ENCODE measurements at regions not wholly inside any gene's neighbourhood (a gene's known extent, or its start where the extent isn't known, plus 50 kb on each side); places are given as distances from the start of the nearest gene placed in this dataset.

DNA sequence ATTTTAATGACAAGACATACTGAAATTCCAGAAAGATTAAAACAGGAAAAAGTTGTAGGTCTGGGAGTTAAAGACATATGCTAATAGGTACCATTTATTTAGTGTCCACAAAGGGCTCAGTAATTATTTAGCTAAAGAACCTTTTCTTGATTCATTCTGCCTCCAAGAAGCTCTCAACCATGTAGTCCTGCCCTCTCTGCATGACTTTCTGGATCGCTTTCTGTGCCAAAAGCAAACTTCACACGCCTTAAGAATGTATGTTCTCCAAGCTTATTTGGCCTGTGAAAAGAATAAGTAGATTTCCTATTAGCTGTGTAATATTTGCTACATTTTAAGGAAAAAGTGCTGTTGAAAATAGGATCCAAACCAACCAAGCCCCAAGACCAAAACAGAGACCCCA lies 291.7 kb downstream of the C12orf75 start:
- Histone ChIP-seq H3K4me1 (no peaks in the 10 kb centered on the region), H3K27me3 (no peaks in the 10 kb centered on the region), H3K4me3 (no peak overlapping the region), H3K9me3 (no peaks in the 10 kb centered on the region), H3K36me3 (no peaks in the 10 kb centered on the region), H3K27ac (no peak overlapping the region)
- TF ChIP-seq, protein P1, sequence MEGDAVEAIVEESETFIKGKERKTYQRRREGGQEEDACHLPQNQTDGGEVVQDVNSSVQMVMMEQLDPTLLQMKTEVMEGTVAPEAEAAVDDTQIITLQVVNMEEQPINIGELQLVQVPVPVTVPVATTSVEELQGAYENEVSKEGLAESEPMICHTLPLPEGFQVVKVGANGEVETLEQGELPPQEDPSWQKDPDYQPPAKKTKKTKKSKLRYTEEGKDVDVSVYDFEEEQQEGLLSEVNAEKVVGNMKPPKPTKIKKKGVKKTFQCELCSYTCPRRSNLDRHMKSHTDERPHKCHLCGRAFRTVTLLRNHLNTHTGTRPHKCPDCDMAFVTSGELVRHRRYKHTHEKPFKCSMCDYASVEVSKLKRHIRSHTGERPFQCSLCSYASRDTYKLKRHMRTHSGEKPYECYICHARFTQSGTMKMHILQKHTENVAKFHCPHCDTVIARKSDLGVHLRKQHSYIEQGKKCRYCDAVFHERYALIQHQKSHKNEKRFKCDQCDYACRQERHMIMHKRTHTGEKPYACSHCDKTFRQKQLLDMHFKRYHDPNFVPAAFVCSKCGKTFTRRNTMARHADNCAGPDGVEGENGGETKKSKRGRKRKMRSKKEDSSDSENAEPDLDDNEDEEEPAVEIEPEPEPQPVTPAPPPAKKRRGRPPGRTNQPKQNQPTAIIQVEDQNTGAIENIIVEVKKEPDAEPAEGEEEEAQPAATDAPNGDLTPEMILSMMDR (IDR thresholded peaks at IDR 0.05), result no peak
- TF ChIP-seq POLR2A (IDR thresholded peaks at IDR 0.05) (no peak), POLR2AphosphoS5 (IDR thresholded peaks at IDR 0.05; ENCODE audit: insufficient read depth in 1 of 2, low read depth in 1 of 2) (no peak)
- intact Hi-C loops (cut with DNase I), result no loop called here
- no peak for DNase-seq (ENCODE audit: extremely low spot score in 2 of 2)

DNA sequence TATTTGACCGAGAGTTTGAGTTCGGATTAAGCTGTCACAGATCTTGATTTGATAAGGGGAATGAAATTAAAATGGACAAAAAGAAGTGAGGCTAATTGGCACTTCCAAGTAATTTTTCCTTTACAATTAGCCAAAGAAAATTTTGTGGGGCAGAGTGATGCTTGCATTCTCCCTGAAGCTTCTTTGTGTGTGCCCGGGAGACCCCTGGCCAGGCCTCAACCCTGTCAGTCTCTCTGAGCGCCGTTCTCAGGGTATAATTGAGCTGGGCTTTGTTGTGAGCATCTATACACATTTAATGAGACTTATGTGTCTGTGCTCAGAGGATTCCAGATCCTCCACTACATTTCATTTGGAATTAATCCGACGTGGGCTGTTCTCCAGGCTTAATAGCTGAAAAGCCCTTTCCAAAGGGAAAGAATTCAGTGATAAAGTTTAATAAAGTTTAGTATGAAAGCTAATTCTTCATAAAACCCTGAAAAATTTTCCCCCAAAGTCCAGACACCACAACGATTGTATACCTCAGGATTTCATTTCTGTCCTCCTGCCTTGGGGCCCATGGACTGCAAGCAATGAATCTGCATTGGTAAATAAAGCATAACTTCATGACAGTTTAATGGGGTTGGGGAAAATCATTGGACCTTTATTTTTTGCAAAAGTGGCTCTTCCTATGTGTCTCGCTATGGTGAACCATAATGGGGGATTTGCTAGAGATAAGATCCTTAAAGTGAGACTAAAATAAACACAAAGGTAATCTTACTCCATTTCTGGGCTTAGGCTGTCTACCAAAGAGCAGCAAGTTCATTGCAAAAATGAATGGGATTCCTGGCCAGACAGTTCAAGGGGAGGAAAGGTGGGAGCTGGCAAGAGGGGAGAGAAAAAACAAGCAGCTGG lies 292.6 kb downstream of the C12orf75 start:
- H3K27ac ChIP-seq, result no peak overlapping the region
- no peaks in the 10 kb centered on the region for H3K36me3 ChIP-seq
- H3K27me3 ChIP-seq, result no peaks in the 10 kb centered on the region
- no peaks in the 10 kb centered on the region for H3K4me1 ChIP-seq
- DNase-seq (ENCODE audit: extremely low spot score in 2 of 2), result no peak
- TF ChIP-seq, protein P1 (IDR thresholded peaks at IDR 0.05), result no peak
- TF ChIP-seq POLR2A (IDR thresholded peaks at IDR 0.05), result no peak
- no peak for TF ChIP-seq POLR2AphosphoS5 (IDR thresholded peaks at IDR 0.05; ENCODE audit: insufficient read depth in 1 of 2, low read depth in 1 of 2)
- intact Hi-C loops (cut with DNase I), result no loop called here
- no peak overlapping the region for H3K4me3 ChIP-seq
- H3K9me3 ChIP-seq, result no peaks in the 10 kb centered on the region

DNA sequence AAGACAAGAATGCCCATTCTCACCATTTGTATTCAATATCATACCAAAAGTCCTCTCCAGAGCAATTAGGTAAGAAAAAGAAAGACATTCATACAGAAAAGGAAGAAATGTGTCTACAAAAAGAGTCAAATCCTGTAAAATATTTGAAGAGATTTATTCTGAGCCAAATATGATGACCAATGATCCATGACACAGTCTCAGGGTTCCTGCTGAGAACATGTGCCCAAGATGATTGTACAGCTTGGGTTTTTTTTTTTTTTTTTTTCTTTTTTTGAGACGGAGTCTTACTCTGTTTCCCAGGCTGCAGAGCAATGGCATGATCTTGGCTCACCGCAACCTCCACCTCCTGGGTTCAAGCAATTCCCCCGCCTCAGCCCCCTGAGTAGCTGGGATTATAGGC lies 296.2 kb downstream of the C12orf75 start:
- no peak overlapping the region for H3K4me3 ChIP-seq
- H3K9me3 ChIP-seq, result no peaks in the 10 kb centered on the region
- no peak for TF ChIP-seq POLR2AphosphoS5 (IDR thresholded peaks at IDR 0.05; ENCODE audit: insufficient read depth in 1 of 2, low read depth in 1 of 2)
- TF ChIP-seq, protein P1 (IDR thresholded peaks at IDR 0.05), result no peak
- TF ChIP-seq POLR2A (IDR thresholded peaks at IDR 0.05), result no peak
- H3K27me3 ChIP-seq, result no peaks in the 10 kb centered on the region
- intact Hi-C loops (cut with DNase I), result no loop called here
- no peak for DNase-seq (ENCODE audit: extremely low spot score in 2 of 2)
- H3K4me1 ChIP-seq, result no peaks in the 10 kb centered on the region
- H3K36me3 ChIP-seq, result no peaks in the 10 kb centered on the region
- H3K27ac ChIP-seq, result no peak overlapping the region

DNA sequence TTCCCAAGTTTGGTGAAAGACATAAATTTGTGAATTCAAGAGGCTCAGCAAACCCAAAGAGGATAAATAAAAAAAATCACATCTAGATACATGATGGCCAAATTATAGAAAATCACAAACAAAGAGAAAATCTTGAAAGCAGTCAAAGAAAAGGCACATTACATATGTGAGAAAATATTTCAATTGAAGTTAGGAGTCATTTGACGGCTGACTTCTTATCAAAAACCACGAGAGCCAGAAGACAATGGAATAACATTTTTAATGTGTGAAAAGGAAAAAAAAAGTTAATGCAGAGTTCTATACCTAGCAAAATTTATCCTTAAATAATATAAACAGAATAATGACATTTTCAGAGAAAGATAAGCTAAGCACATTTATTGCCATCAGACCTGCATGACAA lies 307.0 kb downstream of the C12orf75 start:
- Histone ChIP-seq H3K27me3 (no peaks in the 10 kb centered on the region), H3K9me3 (peaks cover 8% of the 10 kb centered on the region), H3K36me3 (no peaks in the 10 kb centered on the region), H3K4me1 (no peaks in the 10 kb centered on the region), H3K27ac (no peak overlapping the region), H3K4me3 (no peak overlapping the region)
- TF ChIP-seq, protein P1 (IDR thresholded peaks at IDR 0.05), result no peak
- DNase-seq (ENCODE audit: extremely low spot score in 2 of 2), result no peak
- intact Hi-C loops (cut with DNase I), result no loop called here

DNA sequence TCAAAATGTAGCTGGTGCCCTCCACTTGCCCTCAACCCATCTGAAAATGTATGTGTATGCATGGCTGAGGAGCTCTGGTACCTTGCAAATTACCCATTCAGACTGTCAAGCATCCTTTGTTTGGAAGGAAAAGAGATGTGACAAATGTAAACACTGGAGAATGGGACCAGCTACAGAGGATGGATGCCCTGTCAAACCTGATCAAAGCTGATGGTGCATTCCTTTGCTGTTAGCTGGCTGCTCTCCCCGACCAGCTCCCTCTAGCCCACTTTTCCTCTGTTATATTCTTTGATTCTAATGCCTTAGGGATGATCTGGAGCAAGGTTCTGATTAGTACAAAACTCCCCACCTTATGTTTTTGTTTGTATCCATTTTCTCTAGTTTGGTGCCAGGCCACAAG lies 310.3 kb downstream of the C12orf75 start:
- no peak for DNase-seq (ENCODE audit: extremely low spot score in 2 of 2)
- H3K4me1 ChIP-seq, result no peaks in the 10 kb centered on the region
- H3K4me3 ChIP-seq, result no peak overlapping the region
- H3K27me3 ChIP-seq, result no peaks in the 10 kb centered on the region
- H3K36me3 ChIP-seq, result no peaks in the 10 kb centered on the region
- intact Hi-C loops (cut with DNase I), result no loop called here
- no peak for TF ChIP-seq POLR2A (IDR thresholded peaks at IDR 0.05)
- TF ChIP-seq, protein P1 (IDR thresholded peaks at IDR 0.05), result no peak
- TF ChIP-seq POLR2AphosphoS5 (IDR thresholded peaks at IDR 0.05; ENCODE audit: insufficient read depth in 1 of 2, low read depth in 1 of 2), result no peak
- H3K27ac ChIP-seq, result no peak overlapping the region
- peaks cover 8% of the 10 kb centered on the region for H3K9me3 ChIP-seq
